A673 (cell line): ENCODE measurements at regions not wholly inside any gene's neighbourhood (a gene's known extent, or its start where the extent isn't known, plus 50 kb on each side); places are given as distances from the start of the nearest gene placed in this dataset.
"Not testable (repeated sequence)": the region's sequence is repeated elsewhere in the genome, so short reads cannot be mapped to it uniquely, and the experiment has no call there.

ENCODE experiments used
- BruUV-seq: library from RNA; stranded (reverse); fragments of 400-500 nt; replicated peaks from 2 replicates; lab custom pipeline; 2021; lab: Mats Ljungman, UMichigan
- CTCF ChIA-PET: fragments of 300-600 bp; sonication (Branson Sonifier 250); formaldehyde crosslinking; loops from one replicate; lab custom pipeline; 2022; ENCODE audit warnings: antibody characterized with exemption; lab: Charles Lee
- POLR2A ChIA-PET: fragments of 300-600 bp; sonication (Branson Sonifier 250); formaldehyde crosslinking; loops from one replicate; lab custom pipeline; 2022; ENCODE audit warnings: antibody characterized with exemption; ENCODE audit not compliant: low non-redundant PET; lab: Charles Lee
- DNase-seq: peaks from one replicate; pipeline ENCODE4 v3.0.0-alpha.2; 2015; ENCODE audit warnings: low spot score
- H3K27ac ChIP-seq: fragments of 200-600 bp; sonication (generic); 2 replicates; pipeline ENCODE4 v1.5.1; 2016; ENCODE audit warnings: mixed run types, low read depth, mild to moderate bottlenecking, mixed read lengths, antibody characterized with exemption, low read length; ENCODE audit not compliant: poor library complexity, severe bottlenecking
- H3K27me3 ChIP-seq: fragments of 200-600 bp; sonication (generic); replicated peaks from 2 replicates; pipeline ENCODE4 v1.6.1; 2017; ENCODE audit warnings: mixed run types, low read depth, mild to moderate bottlenecking, mixed read lengths, antibody characterized with exemption, low read length; ENCODE audit not compliant: insufficient read depth, poor library complexity
- H3K36me3 ChIP-seq: fragments of 200-600 bp; sonication (generic); 2 replicates; pipeline ENCODE4 v1.6.1; 2016; ENCODE audit warnings: mixed run types, mild to moderate bottlenecking, mixed read lengths, antibody characterized with exemption, low read length; ENCODE audit not compliant: insufficient read depth, poor library complexity, severe bottlenecking
- H3K4me1 ChIP-seq: fragments of 200-600 bp; sonication (generic); 2 replicates; pipeline ENCODE4 v1.6.1; 2017; ENCODE audit warnings: mixed run types, mild to moderate bottlenecking, mixed read lengths, antibody characterized with exemption, low read length; ENCODE audit not compliant: insufficient read depth, poor library complexity, severe bottlenecking
- H3K4me3 ChIP-seq: fragments of 200-600 bp; sonication (generic); 2 replicates; pipeline ENCODE4 v1.5.1; 2016; ENCODE audit warnings: low read depth, mixed run types, mild to moderate bottlenecking, mixed read lengths, low read length; ENCODE audit not compliant: poor library complexity, severe bottlenecking
- H3K9me3 ChIP-seq: fragments of 200-600 bp; sonication (generic); 2 replicates; pipeline ENCODE4 v1.6.1; 2016; ENCODE audit warnings: mixed run types, low read depth, mild to moderate bottlenecking, mixed read lengths, antibody characterized with exemption, low read length; ENCODE audit not compliant: poor library complexity, severe bottlenecking
- CTCF ChIP-seq: fragments of 300-800, 200-600 bp; sonication (generic); conservative IDR thresholded peaks from 2 replicates; pipeline ENCODE4 v1.5.1; 2017; ENCODE audit warnings: low read depth, mild to moderate bottlenecking, antibody characterized with exemption, low read length, moderate library complexity, mixed read lengths
- EZH2 ChIP-seq: fragments of 200-600 bp; sonication (generic); IDR thresholded peaks from 2 replicates; pipeline ENCODE4 v1.6.1; 2017; ENCODE audit warnings: borderline replicate concordance, low read depth, mild to moderate bottlenecking, mixed read lengths, antibody characterized with exemption, low read length; ENCODE audit not compliant: poor library complexity, severe bottlenecking
- intact Hi-C: fragments of 100-400 bp; cut with micrococcal nuclease; formaldehyde crosslinking; loops from one replicate; pipeline ENCODE4 v1.10.0; 2022; ENCODE audit not compliant: unreplicated experiment

GRCh38 chr1:227508431-227508830 is 54.9 kb upstream of the ZNF678 start:
- no peak for DNase-seq
- BruUV-seq: no TSS peak
- no peak overlapping the region for H3K27ac ChIP-seq
- H3K4me3 ChIP-seq: no peak overlapping the region
- TF ChIP-seq EZH2 (no peak), CTCF (no peak)
- ChIA-PET POLR2A (no interaction called here), CTCF (no interaction called here)
- no peaks in the 10 kb centered on the region for H3K27me3 ChIP-seq
- no peaks in the 10 kb centered on the region for H3K4me1 ChIP-seq
- intact Hi-C loops: no loop called here
- no peaks in the 10 kb centered on the region for H3K36me3 ChIP-seq
- no peaks in the 10 kb centered on the region for H3K9me3 ChIP-seq

GRCh38 chr1:227506490-227507393 is 56.6 kb upstream of the ZNF678 start:
- H3K4me3 ChIP-seq, H3K9me3 ChIP-seq, CTCF ChIA-PET, H3K4me1 ChIP-seq, H3K36me3 ChIP-seq, BruUV-seq, POLR2A ChIA-PET, H3K27me3 ChIP-seq, intact Hi-C loops, DNase-seq, H3K27ac ChIP-seq: not testable (repeated sequence)

- H3K36me3 ChIP-seq, H3K4me1 ChIP-seq, intact Hi-C loops, H3K27me3 ChIP-seq, CTCF ChIA-PET, POLR2A ChIA-PET, H3K9me3 ChIP-seq, DNase-seq, BruUV-seq, H3K27ac ChIP-seq, H3K4me3 ChIP-seq: not testable (repeated sequence)
Observed at GRCh38 chr1:227496045-227496444, 67.3 kb upstream of the ZNF678 start.

- H3K36me3 ChIP-seq, CTCF ChIA-PET, H3K27ac ChIP-seq, H3K27me3 ChIP-seq, BruUV-seq, intact Hi-C loops, H3K9me3 ChIP-seq, H3K4me1 ChIP-seq, DNase-seq, POLR2A ChIA-PET, H3K4me3 ChIP-seq: not testable (repeated sequence)
Observed at GRCh38 chr1:227493863-227494551, 69.3 kb upstream of the ZNF678 start.
